Activated naive CD4-positive, alpha-beta T cell treated with anti-CD3 and anti-CD28 coated beads, Interleukin-2, amount 50 U/mL, for 72 hours (primary cell): ENCODE measurements at regions not wholly inside any gene's neighbourhood (a gene's known extent, or its start where the extent isn't known, plus 50 kb on each side); places are given as distances from the start of the nearest gene placed in this dataset.
"Not testable (repeated sequence)": the region's sequence is repeated elsewhere in the genome, so short reads cannot be mapped to it uniquely, and the experiment has no call there.

ENCODE experiments used
- ATAC-seq, 2 donors: fragments of 150-1000 bp; cut with Tn5 transposase; 2 replicates each; pipeline ENCODE4 v1.10.0; 2021; ENCODE audit warnings: mild to moderate bottlenecking in 2 of 2, moderate library complexity in 2 of 2
- DNase-seq, 2 donors: peaks; one replicate each; pipeline ENCODE4 v3.0.0; 2021 to 2022; ENCODE audit warnings: low spot score in 2 of 2
- H3K27ac Mint-ChIP-seq, 2 donors: one replicate each; pipeline ENCODE4 v1.8.0; 2022; ENCODE audit warnings: mild to moderate bottlenecking in 2 of 2, mixed read lengths in 2 of 2
- H3K36me3 Mint-ChIP-seq, 2 donors: one replicate each; pipeline ENCODE4 v1.8.0; 2022; ENCODE audit warnings: mixed read lengths in 2 of 2
- H3K9me3 Mint-ChIP-seq, 2 donors: one replicate each; pipeline ENCODE4 v1.8.0; 2022; ENCODE audit warnings: mixed read lengths in 2 of 2

- Mint-ChIP-seq H3K27ac (no peak overlapping the region), H3K9me3 (no peaks in the 10 kb centered on the region), H3K36me3 (peaks cover 0 to 5% of the 10 kb centered on the region in 2 donors)
- no peak for DNase-seq
- no peak for ATAC-seq
These were observed 64.7 kb upstream of the EPHB3 start for GRCh38 chr3:184496933-184497332.

DNA sequence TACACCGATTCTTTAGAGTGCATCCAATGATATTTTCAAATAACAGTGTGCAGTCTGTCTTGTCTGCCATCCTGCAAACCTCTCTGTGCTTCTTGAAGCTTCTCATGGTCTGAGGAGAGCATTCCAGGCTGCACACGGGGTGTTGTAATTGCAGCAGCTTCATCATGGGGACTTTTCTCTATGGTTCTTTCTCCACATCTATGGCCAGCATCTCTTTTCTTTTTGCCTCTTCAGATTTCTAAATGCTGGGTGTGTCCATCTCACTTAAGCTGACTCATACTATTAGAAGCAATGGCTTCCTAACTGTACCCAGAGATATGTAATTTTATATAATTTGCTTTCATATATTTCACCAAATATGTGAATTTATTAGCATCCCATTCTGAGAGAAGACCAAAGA is 63.8 kb upstream of the EPHB3 start:
- peaks cover 0 to 4% of the 10 kb centered on the region in 2 donors for H3K9me3 Mint-ChIP-seq
- ATAC-seq (no peak), DNase-seq (no peak)
- H3K27ac Mint-ChIP-seq = no peak overlapping the region
- peaks cover 0 to 11% of the 10 kb centered on the region in 2 donors for H3K36me3 Mint-ChIP-seq

- ATAC-seq (no peak), DNase-seq (no peak)
- H3K36me3 Mint-ChIP-seq = peaks cover 0 to 11% of the 10 kb centered on the region in 2 donors
- H3K9me3 Mint-ChIP-seq = peaks cover 0 to 4% of the 10 kb centered on the region in 2 donors
- H3K27ac Mint-ChIP-seq = no peak overlapping the region
These were observed 62.5 kb upstream of the EPHB3 start for GRCh38 chr3:184498986-184499606.

GRCh38 chr3:184500344-184500923 is 61.2 kb upstream of the EPHB3 start:
- H3K36me3 Mint-ChIP-seq = peaks cover 0 to 11% of the 10 kb centered on the region in 2 donors
- no peak for DNase-seq
- no peak for ATAC-seq
- peaks cover 0 to 4% of the 10 kb centered on the region in 2 donors for H3K9me3 Mint-ChIP-seq
- H3K27ac Mint-ChIP-seq = no peak overlapping the region

DNA sequence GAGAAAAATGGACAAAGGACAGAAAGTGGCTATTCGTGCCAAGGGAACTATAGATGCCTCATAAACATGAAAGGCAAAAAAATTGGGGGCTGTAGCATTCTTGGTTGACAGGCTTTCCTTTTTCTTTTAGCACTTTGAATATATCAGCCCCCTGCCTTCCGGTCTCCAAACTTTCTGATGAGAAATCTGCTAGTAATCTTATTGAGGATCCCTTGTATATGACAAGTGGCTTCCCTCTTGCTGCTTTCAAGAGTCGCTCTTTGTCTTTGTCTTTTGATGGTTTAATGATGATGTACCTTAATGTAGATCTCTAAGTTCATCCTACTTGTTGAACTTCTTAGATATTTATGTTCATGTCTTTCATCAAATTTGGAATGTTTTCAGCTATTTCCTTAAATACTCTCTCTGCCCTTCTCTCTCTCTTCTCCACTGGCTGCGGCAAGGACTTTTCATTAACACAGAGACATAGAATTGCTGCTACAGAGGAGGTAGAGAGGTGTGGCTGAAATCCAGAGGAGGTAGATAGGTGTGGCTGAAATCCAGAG is 59.4 kb upstream of the EPHB3 start:
- no peak for ATAC-seq
- H3K9me3 Mint-ChIP-seq = peaks cover 0 to 4% of the 10 kb centered on the region in 2 donors
- peaks cover 0 to 11% of the 10 kb centered on the region in 2 donors for H3K36me3 Mint-ChIP-seq
- no peak overlapping the region for H3K27ac Mint-ChIP-seq
- no peak for DNase-seq

- DNase-seq, H3K27ac Mint-ChIP-seq, H3K9me3 Mint-ChIP-seq, ATAC-seq: not testable (repeated sequence)
- H3K36me3 Mint-ChIP-seq = peaks cover 0 to 11% of the 10 kb centered on the region in 2 donors
These were observed 58.7 kb upstream of the EPHB3 start for GRCh38 chr3:184502841-184503240.

- Mint-ChIP-seq H3K36me3 (peaks cover 0 to 11% of the 10 kb centered on the region in 2 donors), H3K9me3 (peaks cover 0 to 4% of the 10 kb centered on the region in 2 donors), H3K27ac (no peak overlapping the region)
- no peak for DNase-seq
- no peak for ATAC-seq
These were observed 57.9 kb upstream of the EPHB3 start for GRCh38 chr3:184503647-184504046.

GRCh38 chr3:184505076-184505878 is 56.3 kb upstream of the EPHB3 start:
- no peak for DNase-seq
- no peak overlapping the region for H3K27ac Mint-ChIP-seq
- no peak for ATAC-seq
- H3K36me3 Mint-ChIP-seq = peaks cover 0 to 8% of the 10 kb centered on the region in 2 donors
- peaks cover 0 to 4% of the 10 kb centered on the region in 2 donors for H3K9me3 Mint-ChIP-seq

- DNase-seq (no peak), ATAC-seq (no peak)
- H3K9me3 Mint-ChIP-seq = peaks cover 0 to 4% of the 10 kb centered on the region in 2 donors
- peaks cover 0 to 6% of the 10 kb centered on the region in 2 donors for H3K36me3 Mint-ChIP-seq
- H3K27ac Mint-ChIP-seq = no peak overlapping the region
These were observed 55.0 kb upstream of the EPHB3 start for GRCh38 chr3:184506561-184506991.

DNA sequence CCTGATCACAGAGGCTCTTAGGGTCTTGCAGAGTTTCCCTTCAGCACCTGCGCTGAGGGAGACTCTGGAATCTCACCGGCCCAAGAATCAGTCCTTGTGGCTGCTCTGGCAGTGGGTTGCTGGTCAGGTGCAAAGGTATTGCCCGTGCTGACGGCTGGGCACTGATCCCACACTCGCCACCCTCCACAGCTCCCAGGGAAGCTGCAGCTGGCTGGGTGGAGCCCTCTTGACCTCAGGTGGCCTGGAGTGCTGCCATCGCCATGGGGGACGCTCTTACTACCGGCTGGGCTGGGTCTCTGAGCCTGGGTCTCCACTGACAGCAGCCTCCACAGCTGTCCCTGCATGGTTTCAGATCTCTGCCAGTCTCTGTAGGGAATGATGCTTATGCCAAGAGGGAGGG is 52.6 kb upstream of the EPHB3 start:
- H3K36me3 Mint-ChIP-seq = peaks cover 0 to 6% of the 10 kb centered on the region in 2 donors
- H3K9me3 Mint-ChIP-seq = no peaks in the 10 kb centered on the region

GRCh38 chr3:184511741-184512140 is 49.8 kb upstream of the EPHB3 start:
- H3K36me3 Mint-ChIP-seq = peaks cover 0 to 6% of the 10 kb centered on the region in 2 donors
- DNase-seq (no peak), ATAC-seq (no peak)
- no peak overlapping the region for H3K27ac Mint-ChIP-seq
- H3K9me3 Mint-ChIP-seq = no peaks in the 10 kb centered on the region

More for the DNA sequence above, 52.6 kb upstream of the EPHB3 start:
- no peak for ATAC-seq
- no peak overlapping the region for H3K27ac Mint-ChIP-seq
- DNase-seq = no peak
